NT2/D1 (cell line): ENCODE measurements at regions not wholly inside any gene's neighbourhood (a gene's known extent, or its start where the extent isn't known, plus 50 kb on each side); places are given as distances from the start of the nearest gene placed in this dataset.

Experiments used
- SUZ12 ChIP-seq: IDR thresholded peaks from 2 replicates; pipeline ENCODE4 v1.6.1; 2011; ENCODE audit not compliant: insufficient read length, insufficient read depth; ENCODE audit errors: extremely low read depth
- YY1 ChIP-seq: IDR thresholded peaks from 2 replicates; pipeline ENCODE4 v1.6.1; 2011; ENCODE audit not compliant: insufficient read length, insufficient read depth
- ZNF274 ChIP-seq: IDR thresholded peaks from 2 replicates; pipeline ENCODE4 v1.6.1; 2011; ENCODE audit warnings: mild to moderate bottlenecking, low read depth, low read length

DNA sequence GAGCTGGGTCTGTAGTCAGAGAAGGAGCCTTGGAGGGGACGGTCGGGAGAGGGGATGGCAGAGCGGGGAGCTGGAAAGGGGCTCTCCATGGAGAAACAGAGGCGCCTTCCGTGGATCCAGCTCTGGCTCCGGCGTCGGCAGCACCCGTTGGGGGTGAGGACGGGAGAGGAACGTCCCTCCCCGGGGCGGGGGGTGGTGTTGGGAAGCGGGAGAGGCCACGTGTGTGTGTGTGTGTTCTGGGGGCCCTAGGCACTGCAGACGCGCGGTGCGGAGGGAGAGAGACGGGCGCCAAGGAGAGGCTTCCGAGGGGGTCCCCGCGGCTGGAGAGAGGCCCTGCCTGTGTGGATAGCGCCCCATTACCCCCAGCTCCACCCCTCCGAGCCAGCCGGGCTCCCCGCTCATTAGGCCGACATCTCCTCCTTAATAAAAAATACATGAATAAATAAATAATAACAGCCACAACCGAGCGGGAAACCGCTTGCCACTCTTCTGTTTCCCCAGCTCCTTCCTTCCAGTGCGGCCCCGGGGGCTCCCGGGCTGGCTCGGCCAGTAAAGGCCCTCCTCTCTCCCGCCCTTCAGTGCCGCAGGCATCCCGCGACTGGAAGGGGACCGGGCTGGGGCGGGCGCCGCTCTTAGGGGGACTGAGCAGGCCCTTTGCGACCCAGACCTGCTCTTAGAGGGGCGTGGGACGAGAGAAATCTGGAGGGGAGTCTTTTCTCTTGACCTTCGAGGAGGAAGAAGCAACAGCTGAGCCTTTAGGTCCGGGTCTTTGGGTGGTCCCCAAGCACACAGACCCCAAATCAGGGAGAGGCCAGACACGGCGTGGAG is 71.3 kb upstream of the ARAP3 start:
- TF ChIP-seq YY1 = no peak
- TF ChIP-seq ZNF274 = no peak
- no peak for TF ChIP-seq SUZ12
